ENCODE measurements at regions not wholly inside any gene's neighbourhood (a gene's known extent, or its start where the extent isn't known, plus 50 kb on each side); places are given as distances from the start of the nearest gene placed in this dataset.

DNA sequence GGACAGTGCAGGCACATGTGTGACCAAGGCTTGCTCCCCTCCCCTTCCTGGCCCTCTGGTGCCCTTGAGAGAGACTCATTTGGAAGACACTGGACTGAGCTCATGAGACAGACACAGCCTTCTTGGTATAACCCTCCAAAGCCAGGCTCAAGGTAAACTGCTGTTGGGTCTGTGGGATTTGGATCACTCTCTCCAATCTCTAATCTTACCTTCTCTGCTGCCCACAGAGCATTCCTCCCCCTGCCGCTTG, 105.0 kb upstream of the MAMLD1 start:
- no peak overlapping the region for H2BK120ac ChIP-seq (ENCODE audit: low read depth, low read length, poor library complexity, severe bottlenecking)
- H3K23ac ChIP-seq (ENCODE audit: insufficient read length, low read depth, low read length): no peak overlapping the region
- no peak overlapping the region for H3K27ac ChIP-seq (ENCODE audit: insufficient read length, low read depth, low read length)
- no CpG with 5 or more reads among the region's 1 CpG for WGBS (ENCODE audit: extremely low coverage, insufficient read length, low lambda C conversion rate)
- Mint-ChIP-seq H3K36me3 (ENCODE audit: insufficient read depth in 1 of 3, low read depth in 3 of 3) (peaks cover 0 to 4% (median 2%) of the 10 kb centered on the region in 3 experiments; a peak in 2 of 7 replicates), H3K4me1 (peaks cover 0 to 8% of the 10 kb centered on the region in 2 experiments; a peak in 2 of 4 replicates), H3K4me3 (no peak overlapping the region), H3K27me3 (ENCODE audit: low read depth) (peaks cover 2% of the 10 kb centered on the region; the same call in 1 of the 2 replicates), H3K27ac (no peak overlapping the region), H3K9me3 (peaks cover 80 to 83% of the 10 kb centered on the region in 2 experiments)
- H3K4ac ChIP-seq (ENCODE audit: low read depth, low read length): no peak overlapping the region
- no peak overlapping the region for H3K14ac ChIP-seq (ENCODE audit: insufficient read depth, low read length)
- H2BK20ac ChIP-seq (ENCODE audit: low read depth, low read length, poor library complexity, severe bottlenecking): no peak overlapping the region
- H3K9ac ChIP-seq (ENCODE audit: extremely low read depth, insufficient read length, low read length): no peak overlapping the region
- no peak overlapping the region for H3T11ph ChIP-seq (ENCODE audit: low read length)
- H4K91ac ChIP-seq (ENCODE audit: insufficient read length, low read depth, low read length): no peak overlapping the region
- H3K56ac ChIP-seq (ENCODE audit: insufficient read length, low read depth, low read length): no peak overlapping the region
- no peak overlapping the region for H2AFZ ChIP-seq (ENCODE audit: low read length)
- H3K27me3 ChIP-seq (ENCODE audit: insufficient read depth, low read length): no peaks in the 10 kb centered on the region
- H3K23me2 ChIP-seq (ENCODE audit: insufficient read length, low read depth, low read length, poor library complexity, severe bottlenecking): no peaks in the 10 kb centered on the region
- no peak overlapping the region for H2BK12ac ChIP-seq (ENCODE audit: insufficient read length, low read depth, low read length)
- no peak overlapping the region for H2BK5ac ChIP-seq (ENCODE audit: insufficient read length, low read length)
- H3K4me2 ChIP-seq (ENCODE audit: insufficient read depth, insufficient read length, low read length): no peak overlapping the region
- H2AK5ac ChIP-seq (ENCODE audit: insufficient read length, low read length): no peak overlapping the region
- DNase-seq: no peak
- H3K18ac ChIP-seq (ENCODE audit: insufficient read length, low read depth, low read length): no peak overlapping the region
- TF ChIP-seq, protein P1, sequence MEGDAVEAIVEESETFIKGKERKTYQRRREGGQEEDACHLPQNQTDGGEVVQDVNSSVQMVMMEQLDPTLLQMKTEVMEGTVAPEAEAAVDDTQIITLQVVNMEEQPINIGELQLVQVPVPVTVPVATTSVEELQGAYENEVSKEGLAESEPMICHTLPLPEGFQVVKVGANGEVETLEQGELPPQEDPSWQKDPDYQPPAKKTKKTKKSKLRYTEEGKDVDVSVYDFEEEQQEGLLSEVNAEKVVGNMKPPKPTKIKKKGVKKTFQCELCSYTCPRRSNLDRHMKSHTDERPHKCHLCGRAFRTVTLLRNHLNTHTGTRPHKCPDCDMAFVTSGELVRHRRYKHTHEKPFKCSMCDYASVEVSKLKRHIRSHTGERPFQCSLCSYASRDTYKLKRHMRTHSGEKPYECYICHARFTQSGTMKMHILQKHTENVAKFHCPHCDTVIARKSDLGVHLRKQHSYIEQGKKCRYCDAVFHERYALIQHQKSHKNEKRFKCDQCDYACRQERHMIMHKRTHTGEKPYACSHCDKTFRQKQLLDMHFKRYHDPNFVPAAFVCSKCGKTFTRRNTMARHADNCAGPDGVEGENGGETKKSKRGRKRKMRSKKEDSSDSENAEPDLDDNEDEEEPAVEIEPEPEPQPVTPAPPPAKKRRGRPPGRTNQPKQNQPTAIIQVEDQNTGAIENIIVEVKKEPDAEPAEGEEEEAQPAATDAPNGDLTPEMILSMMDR (conservative IDR thresholded peaks at IDR 0.05): no peak
- H4K20me1 ChIP-seq (ENCODE audit: control insufficient read depth, insufficient read depth, insufficient read length): no peaks in the 10 kb centered on the region
- H3K4me1 ChIP-seq (ENCODE audit: insufficient read depth, low read length): no peaks in the 10 kb centered on the region
- no peak overlapping the region for H2BK15ac ChIP-seq (ENCODE audit: low read depth, low read length)
- no peaks in the 10 kb centered on the region for H3K79me2 ChIP-seq (ENCODE audit: insufficient read depth, low read length)
- H3K79me1 ChIP-seq (ENCODE audit: insufficient read depth, low read depth, low read length, poor library complexity, severe bottlenecking): no peaks in the 10 kb centered on the region
- H3K9me3 ChIP-seq (ENCODE audit: control insufficient read depth, low read depth, low read length): peaks cover 4% of the 10 kb centered on the region
- no peak overlapping the region for H4K8ac ChIP-seq (replicated peaks; ENCODE audit: insufficient read length, low read depth, low read length)
- H4K5ac ChIP-seq (ENCODE audit: insufficient read length, low read depth, low read length): no peak overlapping the region
